Esophagus mucosa (tissue), 1 donor: ENCODE measurements at regions not wholly inside any gene's neighbourhood (a gene's known extent, or its start where the extent isn't known, plus 50 kb on each side); places are given as distances from the start of the nearest gene placed in this dataset.

Experiments used
- ATAC-seq: fragments of 200-7000 bp; cut with Tn5 transposase; one replicate; pipeline ENCODE4 v1.9.1; 2020
- donor health status: DM: yes; HTN: yes; CAD: no.

GRCh38 chr10:8233049-8233448, 178.6 kb downstream of the GATA3 start:
- ATAC-seq, result no peak

- ATAC-seq, result no peak
Observed at GRCh38 chr10:8233832-8234259, 179.4 kb downstream of the GATA3 start.

- ATAC-seq, result no peak
Observed at GRCh38 chr10:8235253-8236027, 181.0 kb downstream of the GATA3 start.

GRCh38 chr10:8238986-8239385, 184.5 kb downstream of the GATA3 start:
- ATAC-seq, result no peak

- no peak for ATAC-seq
Observed at GRCh38 chr10:8240861-8241260, 186.4 kb downstream of the GATA3 start.

GRCh38 chr10:8242295-8242872, 187.9 kb downstream of the GATA3 start:
- no peak for ATAC-seq

GRCh38 chr10:8245131-8245813, 190.8 kb downstream of the GATA3 start:
- no peak for ATAC-seq

GRCh38 chr10:8245814-8246142, 191.3 kb downstream of the GATA3 start:
- ATAC-seq, result no peak

GRCh38 chr10:8246548-8246947, 192.1 kb downstream of the GATA3 start:
- no peak for ATAC-seq

- no peak for ATAC-seq
Observed at GRCh38 chr10:8247191-8247590, 192.7 kb downstream of the GATA3 start.

- ATAC-seq, result no peak
Observed at GRCh38 chr10:8248868-8249267, 194.4 kb downstream of the GATA3 start.

- no peak for ATAC-seq
Observed at GRCh38 chr10:8254350-8254749, 199.9 kb downstream of the GATA3 start.

- no peak for ATAC-seq
Observed at GRCh38 chr10:8255301-8255700, 200.8 kb downstream of the GATA3 start.

- ATAC-seq, result no peak
Observed at GRCh38 chr10:8260645-8261044, 206.2 kb downstream of the GATA3 start.

GRCh38 chr10:8262317-8262716, 207.8 kb downstream of the GATA3 start:
- ATAC-seq, result no peak

- ATAC-seq, result no peak
Observed at GRCh38 chr10:8269976-8270375, 215.5 kb downstream of the GATA3 start.

GRCh38 chr10:8272794-8273425, 218.4 kb downstream of the GATA3 start:
- no peak for ATAC-seq

GRCh38 chr10:8273749-8274148, 219.3 kb downstream of the GATA3 start:
- no peak for ATAC-seq

- ATAC-seq, result no peak
Observed at GRCh38 chr10:8275911-8276310, 221.4 kb downstream of the GATA3 start.

GRCh38 chr10:8278099-8278498, 223.6 kb downstream of the GATA3 start:
- no peak for ATAC-seq

GRCh38 chr10:8279598-8279997, 225.1 kb downstream of the GATA3 start:
- ATAC-seq, result no peak

GRCh38 chr10:8280946-8281345, 226.5 kb downstream of the GATA3 start:
- ATAC-seq, result no peak

- no peak for ATAC-seq
Observed at GRCh38 chr10:8282340-8282739, 227.9 kb downstream of the GATA3 start.
